GM23338 (cell line): ENCODE measurements at regions not wholly inside any gene's neighbourhood (a gene's known extent, or its start where the extent isn't known, plus 50 kb on each side); places are given as distances from the start of the nearest gene placed in this dataset.

Experiments used
- ATAC-seq: fragments of 200-7000 bp; cut with Tn5 transposase; 3 replicates; pipeline ENCODE4 v1.9.1; 2020
- DNase-seq: peaks from one replicate; pipeline ENCODE4 v3.0.0-alpha.2; 2015; ENCODE audit warnings: low spot score
- H2AFZ ChIP-seq: fragments of 200-600 bp; sonication (generic); 2 replicates; pipeline ENCODE4 v1.8.0; 2016; ENCODE audit warnings: antibody characterized with exemption, mild to moderate bottlenecking, moderate library complexity
- H3F3A ChIP-seq: fragments of 200-600 bp; sonication (generic); replicated peaks from 2 replicates; pipeline ENCODE4 v1.8.0; 2017; ENCODE audit warnings: antibody characterized with exemption, mixed run types, low read depth
- H3K27ac ChIP-seq: fragments of 200-600 bp; sonication (generic); 2 replicates; pipeline ENCODE4 v1.6.1; 2016; ENCODE audit warnings: low read depth
- H3K27me3 ChIP-seq: fragments of 200-600 bp; sonication (generic); 2 replicates; pipeline ENCODE4 v1.8.0; 2016; ENCODE audit warnings: mild to moderate bottlenecking, mixed run types, moderate library complexity; ENCODE audit not compliant: insufficient read depth
- H3K36me3 ChIP-seq: fragments of 200-600 bp; sonication (generic); 2 replicates; pipeline ENCODE4 v1.8.0; 2016; ENCODE audit warnings: mild to moderate bottlenecking; ENCODE audit not compliant: insufficient read depth
- H3K4me1 ChIP-seq: fragments of 200-600 bp; sonication (generic); 2 replicates; pipeline ENCODE4 v1.8.0; 2016; ENCODE audit warnings: mild to moderate bottlenecking, moderate library complexity; ENCODE audit not compliant: insufficient read depth
- H3K4me2 ChIP-seq: fragments of 200-600 bp; sonication (generic); 2 replicates; pipeline ENCODE4 v1.7.1; 2017; ENCODE audit warnings: mixed run types
- H3K4me3 ChIP-seq: fragments of 200-600 bp; sonication (generic); 2 replicates; pipeline ENCODE4 v1.6.1; 2016; ENCODE audit warnings: mixed run types
- H3K79me2 ChIP-seq: fragments of 200-600 bp; sonication (generic); replicated peaks from 2 replicates; pipeline ENCODE4 v1.8.0; 2017; ENCODE audit warnings: mild to moderate bottlenecking; ENCODE audit not compliant: insufficient read depth
- H3K9me2 ChIP-seq: fragments of 200-600 bp; sonication (generic); 2 replicates; pipeline ENCODE4 v1.8.0; 2017; ENCODE audit not compliant: insufficient read depth
- H4K20me1 ChIP-seq: fragments of 200-600 bp; sonication (generic); replicated peaks from 2 replicates; pipeline ENCODE4 v1.8.0; 2017; ENCODE audit warnings: mild to moderate bottlenecking; ENCODE audit not compliant: insufficient read depth
- H3K27ac Mint-ChIP-seq: 2 replicates; pipeline ENCODE4 v1.8.0; 2020; ENCODE audit warnings: inconsistent platforms, mild to moderate bottlenecking, moderate library complexity, mixed read lengths
- H3K27me3 Mint-ChIP-seq: 3 replicates; pipeline ENCODE4 v1.8.0; 2022; ENCODE audit warnings: low read depth, mild to moderate bottlenecking, moderate library complexity, mixed read lengths, inconsistent platforms; ENCODE audit not compliant: insufficient read depth, poor library complexity
- H3K36me3 Mint-ChIP-seq: 3 replicates; pipeline ENCODE4 v1.8.0; 2021; ENCODE audit warnings: low read depth, mild to moderate bottlenecking, inconsistent platforms, moderate library complexity, mixed read lengths
- H3K4me1 Mint-ChIP-seq: 3 replicates; pipeline ENCODE4 v1.8.0; 2020; ENCODE audit warnings: mild to moderate bottlenecking, inconsistent platforms, mixed read lengths
- H3K4me3 Mint-ChIP-seq: 3 replicates; pipeline ENCODE4 v1.8.0; 2021; ENCODE audit warnings: moderate library complexity, mild to moderate bottlenecking, inconsistent platforms, mixed read lengths
- H3K9me3 Mint-ChIP-seq: 3 replicates; pipeline ENCODE4 v1.8.0; 2020; ENCODE audit warnings: moderate library complexity, mild to moderate bottlenecking, inconsistent platforms, mixed read lengths
- CREB1 ChIP-seq: fragments of 250-450 bp; sonication (Bioruptor Pico); IDR thresholded peaks from 2 replicates; pipeline ENCODE4 v1.5.0; 2020; ENCODE audit warnings: low read depth, mild to moderate bottlenecking, moderate library complexity
- EZH2 ChIP-seq: fragments of 200-600 bp; sonication (generic); IDR thresholded peaks from one replicate; pipeline ENCODE4 v1.8.0; 2017; ENCODE audit warnings: antibody characterized with exemption, mild to moderate bottlenecking, low read depth; ENCODE audit not compliant: unreplicated experiment
- EZH2phosphoT487 ChIP-seq: fragments of 200-600 bp; sonication (generic); IDR thresholded peaks from one replicate; pipeline ENCODE4 v1.8.1; 2018; ENCODE audit warnings: antibody characterized with exemption; ENCODE audit not compliant: unreplicated experiment
- JUNB ChIP-seq: IDR thresholded peaks from one replicate; pipeline ENCODE4 v1.6.1; 2016; ENCODE audit warnings: antibody characterized with exemption; ENCODE audit not compliant: unreplicated experiment
- NANOG ChIP-seq: IDR thresholded peaks from 2 replicates; pipeline ENCODE4 v1.6.1; 2016; ENCODE audit warnings: antibody characterized with exemption, borderline replicate concordance
- POLR2AphosphoS5 ChIP-seq: IDR thresholded peaks from 2 replicates; pipeline ENCODE4 v1.6.1; 2016; ENCODE audit warnings: antibody characterized with exemption, low read depth
- STAT1 ChIP-seq: IDR thresholded peaks from one replicate; pipeline ENCODE4 v1.6.1; 2016; ENCODE audit warnings: antibody characterized with exemption; ENCODE audit not compliant: unreplicated experiment
- ZNF114 ChIP-seq: fragments of 250-450 bp; sonication (Bioruptor Pico); IDR thresholded peaks from 2 replicates; pipeline ENCODE4 v1.5.0; 2020; ENCODE audit warnings: mild to moderate bottlenecking, moderate library complexity
- ZNF331 ChIP-seq: fragments of 250-450 bp; sonication (Bioruptor Pico); IDR thresholded peaks from 2 replicates; pipeline ENCODE4 v1.5.0; 2020; ENCODE audit warnings: low read depth, mild to moderate bottlenecking, moderate library complexity
- TF ChIP-seq, protein P1 (sequence below): IDR thresholded peaks from one replicate; pipeline ENCODE4 v1.6.1; 2018; ENCODE audit warnings: antibody characterized with exemption; ENCODE audit not compliant: unreplicated experiment
- TF ChIP-seq, protein P2 (sequence below), 2 experiments: fragments of 200-600 bp in 1 of 2; sonication (generic) in 1 of 2; conservative IDR thresholded peaks; 2 replicates each; pipeline versions ENCODE4 v1.5.1 to v1.6.1; 2016 to 2017; ENCODE audit warnings: antibody characterized with exemption in 2 of 2, low read depth in 2 of 2, mild to moderate bottlenecking in 2 of 2, moderate library complexity in 1 of 2
- TF ChIP-seq, protein P3 (sequence below): fragments of 250-450 bp; sonication (Bioruptor Pico); IDR thresholded peaks from 2 replicates; pipeline ENCODE4 v1.5.0; 2020; ENCODE audit warnings: mild to moderate bottlenecking, moderate library complexity
- TF ChIP-seq, protein P4 (sequence below): IDR thresholded peaks from 2 replicates; pipeline ENCODE4 v1.6.1; 2016; ENCODE audit warnings: antibody characterized with exemption

DNA sequence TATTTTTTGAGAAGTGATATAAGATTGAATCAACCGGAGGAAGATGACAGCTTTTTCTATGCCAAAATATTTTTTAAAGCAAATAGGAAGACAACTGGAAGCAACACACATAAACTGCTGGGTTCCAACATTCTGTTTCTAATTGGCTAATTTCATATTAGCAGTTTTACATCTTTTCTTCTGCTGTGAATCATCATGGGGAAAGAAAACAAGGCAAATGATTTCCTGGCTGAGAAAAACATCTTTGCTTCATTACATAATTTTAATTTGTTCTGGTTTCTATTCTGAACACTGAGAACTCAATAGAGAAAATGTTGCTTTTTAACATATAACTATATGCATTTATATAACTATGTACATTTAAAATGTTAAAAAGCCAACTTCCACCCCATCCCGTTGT is 2518.5 kb downstream of the ARAP2 start:
- TF ChIP-seq ZNF331 (CRISPR knock-in tag) (no peak), JUNB (no peak), NANOG (no peak), ZNF114 (CRISPR knock-in tag) (no peak), POLR2AphosphoS5 (no peak), EZH2 (no peak), CREB1 (no peak), EZH2phosphoT487 (no peak), STAT1 (no peak)
- TF ChIP-seq, protein P1, sequence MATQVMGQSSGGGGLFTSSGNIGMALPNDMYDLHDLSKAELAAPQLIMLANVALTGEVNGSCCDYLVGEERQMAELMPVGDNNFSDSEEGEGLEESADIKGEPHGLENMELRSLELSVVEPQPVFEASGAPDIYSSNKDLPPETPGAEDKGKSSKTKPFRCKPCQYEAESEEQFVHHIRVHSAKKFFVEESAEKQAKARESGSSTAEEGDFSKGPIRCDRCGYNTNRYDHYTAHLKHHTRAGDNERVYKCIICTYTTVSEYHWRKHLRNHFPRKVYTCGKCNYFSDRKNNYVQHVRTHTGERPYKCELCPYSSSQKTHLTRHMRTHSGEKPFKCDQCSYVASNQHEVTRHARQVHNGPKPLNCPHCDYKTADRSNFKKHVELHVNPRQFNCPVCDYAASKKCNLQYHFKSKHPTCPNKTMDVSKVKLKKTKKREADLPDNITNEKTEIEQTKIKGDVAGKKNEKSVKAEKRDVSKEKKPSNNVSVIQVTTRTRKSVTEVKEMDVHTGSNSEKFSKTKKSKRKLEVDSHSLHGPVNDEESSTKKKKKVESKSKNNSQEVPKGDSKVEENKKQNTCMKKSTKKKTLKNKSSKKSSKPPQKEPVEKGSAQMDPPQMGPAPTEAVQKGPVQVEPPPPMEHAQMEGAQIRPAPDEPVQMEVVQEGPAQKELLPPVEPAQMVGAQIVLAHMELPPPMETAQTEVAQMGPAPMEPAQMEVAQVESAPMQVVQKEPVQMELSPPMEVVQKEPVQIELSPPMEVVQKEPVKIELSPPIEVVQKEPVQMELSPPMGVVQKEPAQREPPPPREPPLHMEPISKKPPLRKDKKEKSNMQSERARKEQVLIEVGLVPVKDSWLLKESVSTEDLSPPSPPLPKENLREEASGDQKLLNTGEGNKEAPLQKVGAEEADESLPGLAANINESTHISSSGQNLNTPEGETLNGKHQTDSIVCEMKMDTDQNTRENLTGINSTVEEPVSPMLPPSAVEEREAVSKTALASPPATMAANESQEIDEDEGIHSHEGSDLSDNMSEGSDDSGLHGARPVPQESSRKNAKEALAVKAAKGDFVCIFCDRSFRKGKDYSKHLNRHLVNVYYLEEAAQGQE: no peak
- TF ChIP-seq, protein P2, sequence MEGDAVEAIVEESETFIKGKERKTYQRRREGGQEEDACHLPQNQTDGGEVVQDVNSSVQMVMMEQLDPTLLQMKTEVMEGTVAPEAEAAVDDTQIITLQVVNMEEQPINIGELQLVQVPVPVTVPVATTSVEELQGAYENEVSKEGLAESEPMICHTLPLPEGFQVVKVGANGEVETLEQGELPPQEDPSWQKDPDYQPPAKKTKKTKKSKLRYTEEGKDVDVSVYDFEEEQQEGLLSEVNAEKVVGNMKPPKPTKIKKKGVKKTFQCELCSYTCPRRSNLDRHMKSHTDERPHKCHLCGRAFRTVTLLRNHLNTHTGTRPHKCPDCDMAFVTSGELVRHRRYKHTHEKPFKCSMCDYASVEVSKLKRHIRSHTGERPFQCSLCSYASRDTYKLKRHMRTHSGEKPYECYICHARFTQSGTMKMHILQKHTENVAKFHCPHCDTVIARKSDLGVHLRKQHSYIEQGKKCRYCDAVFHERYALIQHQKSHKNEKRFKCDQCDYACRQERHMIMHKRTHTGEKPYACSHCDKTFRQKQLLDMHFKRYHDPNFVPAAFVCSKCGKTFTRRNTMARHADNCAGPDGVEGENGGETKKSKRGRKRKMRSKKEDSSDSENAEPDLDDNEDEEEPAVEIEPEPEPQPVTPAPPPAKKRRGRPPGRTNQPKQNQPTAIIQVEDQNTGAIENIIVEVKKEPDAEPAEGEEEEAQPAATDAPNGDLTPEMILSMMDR (conservative IDR thresholded peaks at IDR 0.05; ENCODE audit: low read depth in 2 of 2): no peak
- TF ChIP-seq, protein P3, sequence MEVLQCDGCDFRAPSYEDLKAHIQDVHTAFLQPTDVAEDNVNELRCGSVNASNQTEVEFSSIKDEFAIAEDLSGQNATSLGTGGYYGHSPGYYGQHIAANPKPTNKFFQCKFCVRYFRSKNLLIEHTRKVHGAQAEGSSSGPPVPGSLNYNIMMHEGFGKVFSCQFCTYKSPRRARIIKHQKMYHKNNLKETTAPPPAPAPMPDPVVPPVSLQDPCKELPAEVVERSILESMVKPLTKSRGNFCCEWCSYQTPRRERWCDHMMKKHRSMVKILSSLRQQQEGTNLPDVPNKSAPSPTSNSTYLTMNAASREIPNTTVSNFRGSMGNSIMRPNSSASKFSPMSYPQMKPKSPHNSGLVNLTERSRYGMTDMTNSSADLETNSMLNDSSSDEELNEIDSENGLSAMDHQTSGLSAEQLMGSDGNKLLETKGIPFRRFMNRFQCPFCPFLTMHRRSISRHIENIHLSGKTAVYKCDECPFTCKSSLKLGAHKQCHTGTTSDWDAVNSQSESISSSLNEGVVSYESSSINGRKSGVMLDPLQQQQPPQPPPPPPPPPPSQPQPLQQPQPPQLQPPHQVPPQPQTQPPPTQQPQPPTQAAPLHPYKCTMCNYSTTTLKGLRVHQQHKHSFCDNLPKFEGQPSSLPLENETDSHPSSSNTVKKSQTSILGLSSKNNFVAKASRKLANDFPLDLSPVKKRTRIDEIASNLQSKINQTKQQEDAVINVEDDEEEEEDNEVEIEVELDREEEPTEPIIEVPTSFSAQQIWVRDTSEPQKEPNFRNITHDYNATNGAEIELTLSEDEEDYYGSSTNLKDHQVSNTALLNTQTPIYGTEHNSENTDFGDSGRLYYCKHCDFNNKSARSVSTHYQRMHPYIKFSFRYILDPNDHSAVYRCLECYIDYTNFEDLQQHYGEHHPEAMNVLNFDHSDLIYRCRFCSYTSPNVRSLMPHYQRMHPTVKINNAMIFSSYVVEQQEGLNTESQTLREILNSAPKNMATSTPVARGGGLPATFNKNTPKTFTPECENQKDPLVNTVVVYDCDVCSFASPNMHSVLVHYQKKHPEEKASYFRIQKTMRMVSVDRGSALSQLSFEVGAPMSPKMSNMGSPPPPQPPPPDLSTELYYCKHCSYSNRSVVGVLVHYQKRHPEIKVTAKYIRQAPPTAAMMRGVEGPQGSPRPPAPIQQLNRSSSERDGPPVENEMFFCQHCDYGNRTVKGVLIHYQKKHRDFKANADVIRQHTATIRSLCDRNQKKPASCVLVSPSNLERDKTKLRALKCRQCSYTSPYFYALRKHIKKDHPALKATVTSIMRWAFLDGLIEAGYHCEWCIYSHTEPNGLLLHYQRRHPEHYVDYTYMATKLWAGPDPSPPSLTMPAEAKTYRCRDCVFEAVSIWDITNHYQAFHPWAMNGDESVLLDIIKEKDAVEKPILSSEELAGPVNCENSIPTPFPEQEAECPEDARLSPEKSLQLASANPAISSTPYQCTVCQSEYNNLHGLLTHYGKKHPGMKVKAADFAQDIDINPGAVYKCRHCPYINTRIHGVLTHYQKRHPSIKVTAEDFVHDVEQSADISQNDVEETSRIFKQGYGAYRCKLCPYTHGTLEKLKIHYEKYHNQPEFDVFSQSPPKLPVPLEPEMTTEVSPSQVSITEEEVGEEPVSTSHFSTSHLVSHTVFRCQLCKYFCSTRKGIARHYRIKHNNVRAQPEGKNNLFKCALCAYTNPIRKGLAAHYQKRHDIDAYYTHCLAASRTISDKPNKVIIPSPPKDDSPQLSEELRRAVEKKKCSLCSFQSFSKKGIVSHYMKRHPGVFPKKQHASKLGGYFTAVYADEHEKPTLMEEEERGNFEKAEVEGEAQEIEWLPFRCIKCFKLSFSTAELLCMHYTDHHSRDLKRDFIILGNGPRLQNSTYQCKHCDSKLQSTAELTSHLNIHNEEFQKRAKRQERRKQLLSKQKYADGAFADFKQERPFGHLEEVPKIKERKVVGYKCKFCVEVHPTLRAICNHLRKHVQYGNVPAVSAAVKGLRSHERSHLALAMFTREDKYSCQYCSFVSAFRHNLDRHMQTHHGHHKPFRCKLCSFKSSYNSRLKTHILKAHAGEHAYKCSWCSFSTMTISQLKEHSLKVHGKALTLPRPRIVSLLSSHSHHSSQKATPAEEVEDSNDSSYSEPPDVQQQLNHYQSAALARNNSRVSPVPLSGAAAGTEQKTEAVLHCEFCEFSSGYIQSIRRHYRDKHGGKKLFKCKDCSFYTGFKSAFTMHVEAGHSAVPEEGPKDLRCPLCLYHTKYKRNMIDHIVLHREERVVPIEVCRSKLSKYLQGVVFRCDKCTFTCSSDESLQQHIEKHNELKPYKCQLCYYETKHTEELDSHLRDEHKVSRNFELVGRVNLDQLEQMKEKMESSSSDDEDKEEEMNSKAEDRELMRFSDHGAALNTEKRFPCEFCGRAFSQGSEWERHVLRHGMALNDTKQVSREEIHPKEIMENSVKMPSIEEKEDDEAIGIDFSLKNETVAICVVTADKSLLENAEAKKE: no peak
- TF ChIP-seq, protein P4, sequence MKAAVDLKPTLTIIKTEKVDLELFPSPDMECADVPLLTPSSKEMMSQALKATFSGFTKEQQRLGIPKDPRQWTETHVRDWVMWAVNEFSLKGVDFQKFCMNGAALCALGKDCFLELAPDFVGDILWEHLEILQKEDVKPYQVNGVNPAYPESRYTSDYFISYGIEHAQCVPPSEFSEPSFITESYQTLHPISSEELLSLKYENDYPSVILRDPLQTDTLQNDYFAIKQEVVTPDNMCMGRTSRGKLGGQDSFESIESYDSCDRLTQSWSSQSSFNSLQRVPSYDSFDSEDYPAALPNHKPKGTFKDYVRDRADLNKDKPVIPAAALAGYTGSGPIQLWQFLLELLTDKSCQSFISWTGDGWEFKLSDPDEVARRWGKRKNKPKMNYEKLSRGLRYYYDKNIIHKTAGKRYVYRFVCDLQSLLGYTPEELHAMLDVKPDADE: no peak
- no peaks in the 10 kb centered on the region for H3K79me2 ChIP-seq
- DNase-seq: no peak
- H3K4me2 ChIP-seq: no peak overlapping the region
- no peaks in the 10 kb centered on the region; the same call in 2 of the 3 replicates for H3K4me1 Mint-ChIP-seq
- H3K27me3 ChIP-seq: no peaks in the 10 kb centered on the region
- no peak overlapping the region for H3K4me3 Mint-ChIP-seq
- H3K36me3 Mint-ChIP-seq: no peaks in the 10 kb centered on the region; the same call in 2 of the 3 replicates
- H3K27ac Mint-ChIP-seq: no peak overlapping the region
- H3K4me3 ChIP-seq: no peak overlapping the region
- peaks cover 6% of the 10 kb centered on the region; the same call in 1 of the 2 replicates for H3K9me2 ChIP-seq
- H3F3A ChIP-seq: no peaks in the 10 kb centered on the region
- no peak overlapping the region for H2AFZ ChIP-seq
- ATAC-seq: no peak
- no peaks in the 10 kb centered on the region for H4K20me1 ChIP-seq
- no peaks in the 10 kb centered on the region for H3K4me1 ChIP-seq
- H3K36me3 ChIP-seq: no peaks in the 10 kb centered on the region
- H3K27me3 Mint-ChIP-seq: no peaks in the 10 kb centered on the region
- no peak overlapping the region for H3K27ac ChIP-seq
- no peaks in the 10 kb centered on the region for H3K9me3 Mint-ChIP-seq
